Ishikawa (cell line): ENCODE measurements at regions not wholly inside any gene's neighbourhood (a gene's known extent, or its start where the extent isn't known, plus 50 kb on each side); places are given as distances from the start of the nearest gene placed in this dataset.

ENCODE experiments used
- CEBPB ChIP-seq: IDR thresholded peaks from 2 replicates; pipeline ENCODE4 v1.6.1; 2012
- CREB1 ChIP-seq: IDR thresholded peaks from 2 replicates; pipeline ENCODE4 v1.6.1; 2012; ENCODE audit warnings: low read depth
- EGR1 ChIP-seq: IDR thresholded peaks from 2 replicates; pipeline ENCODE4 v1.6.1; 2012
- EP300 ChIP-seq: IDR thresholded peaks from 2 replicates; pipeline ENCODE4 v1.6.1; 2012; ENCODE audit warnings: borderline replicate concordance
- FOXM1 ChIP-seq: IDR thresholded peaks from 2 replicates; pipeline ENCODE4 v1.6.1; 2012; ENCODE audit warnings: low read depth, borderline replicate concordance
- MAX ChIP-seq: IDR thresholded peaks from 2 replicates; pipeline ENCODE4 v1.6.1; 2012
- NFIC ChIP-seq: IDR thresholded peaks from 2 replicates; pipeline ENCODE4 v1.6.1; 2012
- RAD21 ChIP-seq: IDR thresholded peaks from 2 replicates; pipeline ENCODE4 v1.6.1; 2012; ENCODE audit warnings: low read depth
- REST ChIP-seq: IDR thresholded peaks from 2 replicates; pipeline ENCODE4 v1.6.1; 2012; ENCODE audit warnings: low read depth, mild to moderate bottlenecking
- TAF1 ChIP-seq: IDR thresholded peaks from 2 replicates; pipeline ENCODE4 v1.6.1; 2012; ENCODE audit warnings: low read depth, mild to moderate bottlenecking
- TCF12 ChIP-seq: IDR thresholded peaks from 2 replicates; pipeline ENCODE4 v1.6.1; 2012; ENCODE audit warnings: low read depth
- TEAD4 ChIP-seq: IDR thresholded peaks from 2 replicates; pipeline ENCODE4 v1.6.1; 2012
- USF1 ChIP-seq: IDR thresholded peaks from 2 replicates; pipeline ENCODE4 v1.6.1; 2012
- YY1 ChIP-seq: IDR thresholded peaks from 2 replicates; pipeline ENCODE4 v1.6.1; 2012; ENCODE audit warnings: low read depth
- ZBTB7A ChIP-seq: IDR thresholded peaks from 2 replicates; pipeline ENCODE4 v1.6.1; 2012; ENCODE audit warnings: low read depth

DNA sequence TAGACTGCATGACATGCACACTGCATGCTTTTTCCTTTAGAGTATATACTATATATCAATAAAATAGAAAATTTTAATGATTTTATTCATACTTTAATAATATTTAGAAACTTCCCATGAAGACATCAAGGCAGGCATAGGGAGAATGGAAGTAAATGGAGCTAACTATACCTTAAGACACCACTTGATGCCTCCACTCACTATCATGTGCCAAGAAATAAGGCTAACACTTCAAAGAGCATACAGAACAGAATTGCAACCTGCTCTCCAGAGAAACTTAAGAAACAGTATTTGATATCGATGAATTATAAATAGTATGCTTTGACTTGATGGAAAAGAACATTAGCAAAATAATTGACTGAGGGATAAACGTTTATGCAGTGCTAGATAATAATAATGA lies 192.6 kb upstream of the MBNL1 start:
- no peak for TF ChIP-seq EP300
- TF ChIP-seq FOXM1 = no peak
- TF ChIP-seq NFIC = no peak
- no peak for TF ChIP-seq EGR1
- no peak for TF ChIP-seq MAX
- TF ChIP-seq USF1 = no peak
- no peak for TF ChIP-seq RAD21
- TF ChIP-seq ZBTB7A = no peak
- TF ChIP-seq TEAD4 = no peak
- no peak for TF ChIP-seq YY1
- TF ChIP-seq CREB1 = no peak
- no peak for TF ChIP-seq TAF1
- TF ChIP-seq REST = no peak
- TF ChIP-seq CEBPB = no peak
- no peak for TF ChIP-seq TCF12

- TF ChIP-seq REST (no peak), TEAD4 (no peak), EGR1 (no peak), ZBTB7A (no peak), NFIC (no peak), TCF12 (no peak), EP300 (no peak)
Measured at GRCh38 chr3:152079980-152080379, 188.7 kb upstream of the MBNL1 start.

DNA sequence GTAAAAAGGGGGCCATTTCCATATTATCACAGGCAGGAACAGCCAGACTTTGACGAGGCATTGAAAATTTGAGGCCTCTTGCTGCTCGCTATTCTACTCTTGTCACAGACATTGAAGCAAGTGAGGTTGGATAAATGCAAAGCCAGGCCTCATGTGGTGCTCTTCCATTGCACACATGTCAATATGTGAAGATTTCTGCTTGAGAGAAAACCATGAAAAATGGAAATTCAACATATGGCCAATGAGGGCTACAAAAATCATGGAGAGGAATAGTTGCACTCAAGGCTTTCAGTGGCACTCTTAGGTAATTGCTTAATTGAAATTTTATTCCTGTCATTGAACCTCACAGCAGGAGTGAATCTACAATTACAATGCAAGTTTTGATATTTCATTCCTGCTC lies 185.6 kb upstream of the MBNL1 start:
- TF ChIP-seq EGR1 = no peak
- no peak for TF ChIP-seq TEAD4
- no peak for TF ChIP-seq CEBPB
- TF ChIP-seq ZBTB7A = no peak
- no peak for TF ChIP-seq RAD21
- TF ChIP-seq YY1 = no peak
- TF ChIP-seq NFIC = no peak
- TF ChIP-seq REST = no peak
- no peak for TF ChIP-seq MAX
- TF ChIP-seq USF1 = no peak
- no peak for TF ChIP-seq TCF12
- no peak for TF ChIP-seq EP300
- no peak for TF ChIP-seq FOXM1
- TF ChIP-seq TAF1 = no peak
- TF ChIP-seq CREB1 = no peak

- no peak for TF ChIP-seq TEAD4
- TF ChIP-seq CREB1 = no peak
- TF ChIP-seq YY1 = no peak
- no peak for TF ChIP-seq CEBPB
- no peak for TF ChIP-seq MAX
- no peak for TF ChIP-seq ZBTB7A
- TF ChIP-seq REST = no peak
- TF ChIP-seq EGR1 = no peak
- TF ChIP-seq TCF12 = no peak
- TF ChIP-seq RAD21 = no peak
Measured at GRCh38 chr3:152084441-152085158, 184.1 kb upstream of the MBNL1 start.
